ENCODE measurements at regions not wholly inside any gene's neighbourhood (a gene's known extent, or its start where the extent isn't known, plus 50 kb on each side); places are given as distances from the start of the nearest gene placed in this dataset.
A peak's percentile ranks its signal among the peaks of the same experiment; 100 is the strongest.

GRCh38 chr6:43843097-43843645 lies 73.2 kb downstream of the VEGFA start (continued):
- TF ChIP-seq SFPQ (IDR thresholded peaks at IDR 0.05; ENCODE audit: low read depth, low read length) (no peak), PURB (CRISPR knock-in tag; IDR thresholded peaks at IDR 0.05; ENCODE audit: low read depth) (no peak), ZNF511 (CRISPR knock-in tag; IDR thresholded peaks at IDR 0.05) (no peak), ZNF239 (CRISPR knock-in tag; IDR thresholded peaks at IDR 0.05) (no peak), BRCA1 (IDR thresholded peaks at IDR 0.05) (no peak), BRCA1 (CRISPR knock-in tag; IDR thresholded peaks at IDR 0.05) (no peak), HNRNPUL1 (IDR thresholded peaks at IDR 0.05; ENCODE audit: low read length) (no peak), BRF1 (IDR thresholded peaks at IDR 0.05; ENCODE audit: borderline replicate concordance, extremely low read depth, insufficient read length) (no peak), ZNF41 (CRISPR knock-in tag; conservative IDR thresholded peaks at IDR 0.05) (no peak), ATF7 (IDR thresholded peaks at IDR 0.05) (peak; percentile 65; the same call in 1 of the 2 replicates), HNRNPL (IDR thresholded peaks at IDR 0.05; ENCODE audit: low read depth, low read length) (no peak), ZFP30 (CRISPR knock-in tag; IDR thresholded peaks at IDR 0.05; ENCODE audit: borderline replicate concordance) (no peak), FOXK2 (conservative IDR thresholded peaks at IDR 0.05 in 1 of 2, IDR thresholded peaks at IDR 0.05 in 1 of 2; ENCODE audit: low read depth in 2 of 2) (peak; percentile 78 to 80), DMBX1 (CRISPR knock-in tag; IDR thresholded peaks at IDR 0.05; ENCODE audit: borderline replicate concordance) (no peak), THAP12 (CRISPR knock-in tag; IDR thresholded peaks at IDR 0.05) (no peak), KAT8 (IDR thresholded peaks at IDR 0.05; ENCODE audit: low read depth) (no peak), WHSC1 (IDR thresholded peaks at IDR 0.05; ENCODE audit: low read length) (no peak), CREB1 (IDR thresholded peaks at IDR 0.05) (peak; percentile 49), CREB1 (CRISPR knock-in tag; IDR thresholded peaks at IDR 0.05) (peak; percentile 44; the same call in 1 of the 2 replicates), ZBTB17 (CRISPR knock-in tag; IDR thresholded peaks at IDR 0.05) (no peak), TSHZ1 (CRISPR knock-in tag; IDR thresholded peaks at IDR 0.05) (no peak), FOXM1 (IDR thresholded peaks at IDR 0.05; ENCODE audit: low read depth) (0 out of 2 replicates have a peak, but pooled peaks have one; percentile 42), FOXM1 (CRISPR knock-in tag; IDR thresholded peaks at IDR 0.05; ENCODE audit: low read depth) (no peak)

Data from K562 (cell line).